Natural killer cell (primary cell): ENCODE measurements at regions not wholly inside any gene's neighbourhood (a gene's known extent, or its start where the extent isn't known, plus 50 kb on each side); places are given as distances from the start of the nearest gene placed in this dataset.

Experiments used
- ATAC-seq, 3 donors: fragments of 150-1000 bp in 2 of 3; fragments of 200-7000 bp in 1 of 3; cut with Tn5 transposase; 1 replicate in 1 of 3; 2 replicates in 2 of 3; pipeline ENCODE4 v1.10.0; 2021; ENCODE audit warnings: mild to moderate bottlenecking in 2 of 3, moderate library complexity in 2 of 3
- DNase-seq, 2 donors: peaks; one replicate each; pipeline versions ENCODE4 v3.0.0 to v3.0.0-alpha.2; 2013 to 2021; ENCODE audit warnings: mixed read lengths in 1 of 2
- H3K27ac ChIP-seq: one replicate; pipeline ENCODE4 v1.5.1; 2013; ENCODE audit warnings: mild to moderate bottlenecking, low read length
- H3K27me3 ChIP-seq: one replicate; pipeline ENCODE4 v1.6.1; 2013; ENCODE audit warnings: low read length; ENCODE audit not compliant: control insufficient read depth, insufficient read depth
- H3K36me3 ChIP-seq: one replicate; pipeline ENCODE4 v1.6.1; 2013; ENCODE audit warnings: low read length; ENCODE audit not compliant: control insufficient read depth, insufficient read depth
- H3K4me1 ChIP-seq: one replicate; pipeline ENCODE4 v1.6.1; 2013; ENCODE audit warnings: low read length; ENCODE audit not compliant: control insufficient read depth, insufficient read depth
- H3K4me3 ChIP-seq: one replicate; pipeline ENCODE4 v1.5.1; 2013; ENCODE audit warnings: low read length
- H3K9me3 ChIP-seq: one replicate; pipeline ENCODE4 v1.6.1; 2013; ENCODE audit warnings: low read length; ENCODE audit not compliant: control insufficient read depth, insufficient read depth
- H3K27ac Mint-ChIP-seq, 2 donors: one replicate each; pipeline ENCODE4 v1.8.0; 2022; ENCODE audit warnings: mild to moderate bottlenecking in 2 of 2, mixed read lengths in 2 of 2, moderate library complexity in 1 of 2
- H3K27me3 Mint-ChIP-seq, 2 donors: one replicate each; pipeline ENCODE4 v1.8.0; 2022; ENCODE audit warnings: low read depth in 2 of 2, mixed read lengths in 2 of 2
- H3K36me3 Mint-ChIP-seq: one replicate; pipeline ENCODE4 v1.8.0; 2022; ENCODE audit warnings: mixed read lengths
- H3K4me1 Mint-ChIP-seq, 2 donors: one replicate each; pipeline ENCODE4 v1.8.0; 2022; ENCODE audit warnings: mixed read lengths in 2 of 2
- H3K4me3 Mint-ChIP-seq: one replicate; pipeline ENCODE4 v1.8.0; 2022; ENCODE audit warnings: mild to moderate bottlenecking, moderate library complexity, mixed read lengths
- H3K9me3 Mint-ChIP-seq, 2 donors: one replicate each; pipeline ENCODE4 v1.8.0; 2022; ENCODE audit warnings: mixed read lengths in 2 of 2
- CTCF ChIP-seq: fragments of 200-600 bp; IDR thresholded peaks from one replicate; pipeline ENCODE4 v1.8.0; 2022; ENCODE audit warnings: antibody characterized with exemption
- WGBS: methylation state at CpG from one replicate; pipeline ENCODE4 v1.1.7; 2013; ENCODE audit warnings: missing lambda C conversion rate; ENCODE audit not compliant: insufficient coverage; 5-methylcytosine and 5-hydroxymethylcytosine counted together
- intact Hi-C: fragments of 100-400 bp; cut with micrococcal nuclease; formaldehyde crosslinking; loops from one replicate; pipeline ENCODE4 v1.14.2; 2022

- Mint-ChIP-seq H3K4me3 (no peak overlapping the region), H3K36me3 (no peaks in the 10 kb centered on the region), H3K4me1 (no peaks in the 10 kb centered on the region), H3K9me3 (no peaks in the 10 kb centered on the region), H3K27me3 (peaks cover 19 to 20% of the 10 kb centered on the region in 2 donors), H3K27ac (no peak overlapping the region)
- H3K4me3 ChIP-seq, result no peak overlapping the region
- no peaks in the 10 kb centered on the region for H3K4me1 ChIP-seq
- ATAC-seq (no peak), DNase-seq (no peak)
- no peaks in the 10 kb centered on the region for H3K9me3 ChIP-seq
- intact Hi-C loops, result no loop called here
- no peaks in the 10 kb centered on the region for H3K27me3 ChIP-seq
- no peak for TF ChIP-seq CTCF
- no peaks in the 10 kb centered on the region for H3K36me3 ChIP-seq
- 80% methylated on average over 4 of the region's 4 CpGs for WGBS
- H3K27ac ChIP-seq, result no peak overlapping the region
Observed at GRCh38 chr2:235350234-235350633, 143.6 kb upstream of the AGAP1 start.

GRCh38 chr2:235352541-235352940 is 141.3 kb upstream of the AGAP1 start:
- WGBS, result 90% methylated on average over 4 of the region's 4 CpGs
- TF ChIP-seq CTCF, result no peak
- no peak for DNase-seq

GRCh38 chr2:235357881-235358280 is 136.0 kb upstream of the AGAP1 start:
- 92% methylated on average over 17 of the region's 17 CpGs for WGBS
- no peaks in the 10 kb centered on the region for H3K4me1 ChIP-seq
- no peak overlapping the region for H3K4me3 Mint-ChIP-seq
- no peak overlapping the region for H3K27ac Mint-ChIP-seq
- no peaks in the 10 kb centered on the region for H3K9me3 ChIP-seq
- no peaks in the 10 kb centered on the region for H3K9me3 Mint-ChIP-seq
- no peak for DNase-seq
- no peak overlapping the region for H3K4me3 ChIP-seq
- intact Hi-C loops, result no loop called here
- H3K27ac ChIP-seq, result no peak overlapping the region
- H3K27me3 Mint-ChIP-seq, result peaks cover 7 to 18% of the 10 kb centered on the region in 2 donors
- H3K4me1 Mint-ChIP-seq, result no peaks in the 10 kb centered on the region
- no peak for TF ChIP-seq CTCF
- H3K27me3 ChIP-seq, result no peaks in the 10 kb centered on the region
- no peak for ATAC-seq
- no peaks in the 10 kb centered on the region for H3K36me3 ChIP-seq
- H3K36me3 Mint-ChIP-seq, result no peaks in the 10 kb centered on the region

More at GRCh38 chr2:235352541-235352940, 141.3 kb upstream of the AGAP1 start:
- H3K36me3 Mint-ChIP-seq, result no peaks in the 10 kb centered on the region
- no peaks in the 10 kb centered on the region for H3K9me3 Mint-ChIP-seq
- no peak for ATAC-seq
- H3K27me3 Mint-ChIP-seq, result peaks cover 15 to 19% of the 10 kb centered on the region in 2 donors
- no peak overlapping the region for H3K4me3 Mint-ChIP-seq
- H3K4me1 Mint-ChIP-seq, result no peaks in the 10 kb centered on the region
- Histone ChIP-seq H3K27ac (no peak overlapping the region), H3K9me3 (no peaks in the 10 kb centered on the region), H3K36me3 (no peaks in the 10 kb centered on the region), H3K4me1 (no peaks in the 10 kb centered on the region), H3K4me3 (no peak overlapping the region), H3K27me3 (no peaks in the 10 kb centered on the region)
- H3K27ac Mint-ChIP-seq, result no peak overlapping the region
- intact Hi-C loops, result no loop called here

- DNase-seq, result no peak
- H3K4me1 ChIP-seq, result no peaks in the 10 kb centered on the region
- no peaks in the 10 kb centered on the region for H3K9me3 Mint-ChIP-seq
- 79% methylated on average over 9 of the region's 9 CpGs for WGBS
- no peak overlapping the region for H3K4me3 Mint-ChIP-seq
- H3K27me3 ChIP-seq, result no peaks in the 10 kb centered on the region
- intact Hi-C loops, result no loop called here
- H3K4me3 ChIP-seq, result no peak overlapping the region
- H3K27ac Mint-ChIP-seq, result no peak overlapping the region
- H3K27me3 Mint-ChIP-seq, result peaks cover 5 to 14% of the 10 kb centered on the region in 2 donors
- no peaks in the 10 kb centered on the region for H3K9me3 ChIP-seq
- H3K36me3 Mint-ChIP-seq, result no peaks in the 10 kb centered on the region
- no peak for ATAC-seq
- no peaks in the 10 kb centered on the region for H3K4me1 Mint-ChIP-seq
- H3K27ac ChIP-seq, result no peak overlapping the region
- TF ChIP-seq CTCF, result no peak
- no peaks in the 10 kb centered on the region for H3K36me3 ChIP-seq
Observed at GRCh38 chr2:235358981-235359471, 134.8 kb upstream of the AGAP1 start.
